DND-41 (cell line): ENCODE measurements at regions not wholly inside any gene's neighbourhood (a gene's known extent, or its start where the extent isn't known, plus 50 kb on each side); places are given as distances from the start of the nearest gene placed in this dataset.

Source experiments
- ATAC-seq: fragments of 200-7000 bp; cut with Tn5 transposase; 3 replicates; pipeline ENCODE4 v1.9.1; 2021; ENCODE audit warnings: low read depth; ENCODE audit not compliant: insufficient read depth
- DNase-seq: peaks from one replicate; pipeline ENCODE4 v3.0.0-alpha.2; 2020
- H2AFZ ChIP-seq: 2 replicates; pipeline ENCODE4 v1.6.0; 2012; ENCODE audit warnings: low read depth, low read length
- H3K27ac ChIP-seq: 2 replicates; pipeline ENCODE4 v1.5.1; 2012; ENCODE audit warnings: low read length, inconsistent platforms
- H3K27me3 ChIP-seq: fragments of 200-600 bp; sonication (generic); 2 replicates; pipeline ENCODE4 v1.6.0; 2012; ENCODE audit warnings: low read length, mild to moderate bottlenecking, inconsistent platforms; ENCODE audit not compliant: insufficient read depth, poor library complexity
- H3K36me3 ChIP-seq: 2 replicates; pipeline ENCODE4 v1.5.1; 2012; ENCODE audit warnings: low read length, inconsistent platforms; ENCODE audit not compliant: insufficient read depth
- H3K4me1 ChIP-seq: 2 replicates; pipeline ENCODE4 v1.5.1; 2012; ENCODE audit warnings: mild to moderate bottlenecking, low read length; ENCODE audit not compliant: insufficient read depth
- H3K4me2 ChIP-seq: 2 replicates; pipeline ENCODE4 v1.6.0; 2012; ENCODE audit warnings: mild to moderate bottlenecking, moderate library complexity, low read length, inconsistent platforms; ENCODE audit not compliant: insufficient read depth
- H3K4me3 ChIP-seq, 2 experiments: fragments of 200-600 bp in 1 of 2; shearing (Covaris generic) in 1 of 2; 2 replicates each; pipeline ENCODE4 v1.5.1; 2012 to 2016; ENCODE audit warnings: inconsistent platforms in 2 of 2, low read length in 2 of 2, mild to moderate bottlenecking in 2 of 2, low read depth in 1 of 2, moderate library complexity in 1 of 2
- H3K79me2 ChIP-seq: 2 replicates; pipeline ENCODE4 v1.6.0; 2012; ENCODE audit warnings: low read length, inconsistent platforms; ENCODE audit not compliant: insufficient read depth
- H3K9ac ChIP-seq: 2 replicates; pipeline ENCODE4 v1.6.0; 2012; ENCODE audit warnings: low read depth, mild to moderate bottlenecking, inconsistent platforms, low read length, moderate library complexity
- H3K9me3 ChIP-seq: 2 replicates; pipeline ENCODE4 v1.5.1; 2012; ENCODE audit warnings: low read length, moderate library complexity, mild to moderate bottlenecking, inconsistent platforms; ENCODE audit not compliant: insufficient read depth, severe bottlenecking
- H4K20me1 ChIP-seq: 2 replicates; pipeline ENCODE4 v1.6.0; 2012; ENCODE audit warnings: low read length; ENCODE audit not compliant: insufficient read depth
- CTCF ChIP-seq: IDR thresholded peaks from 2 replicates; pipeline ENCODE4 v1.5.1; 2012; ENCODE audit warnings: borderline replicate concordance, low read length, moderate library complexity, mild to moderate bottlenecking; ENCODE audit not compliant: poor library complexity, severe bottlenecking; ENCODE audit errors: extremely low read depth
- EZH2 ChIP-seq: IDR thresholded peaks from 3 replicates; pipeline ENCODE4 v1.6.1; 2012; ENCODE audit warnings: borderline replicate concordance, low read depth, mild to moderate bottlenecking, moderate library complexity, low read length, inconsistent platforms; ENCODE audit not compliant: severe bottlenecking

DNA sequence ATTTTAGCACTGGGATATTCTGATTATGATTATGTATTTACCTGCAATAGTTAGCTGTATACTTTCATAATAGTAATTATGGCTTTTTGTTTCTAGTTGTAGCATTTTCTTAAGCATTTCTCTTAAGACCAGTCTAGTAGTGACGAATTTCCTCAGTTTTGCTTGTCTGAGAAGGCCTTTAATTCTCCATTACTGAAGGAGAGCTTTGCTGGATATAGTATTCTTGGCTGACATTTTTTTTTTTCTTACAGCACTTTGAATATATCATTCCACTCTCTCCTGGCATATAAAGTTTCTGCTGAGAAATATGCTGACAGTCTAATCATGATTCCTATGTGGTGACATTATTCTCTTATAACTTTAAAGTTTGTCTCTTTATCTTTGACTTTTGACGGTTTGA is 181.1 kb upstream of the DMRTA1 start:
- no peaks in the 10 kb centered on the region for H3K9me3 ChIP-seq
- ATAC-seq: no peak
- H2AFZ ChIP-seq: no peak overlapping the region
- H3K36me3 ChIP-seq: no peaks in the 10 kb centered on the region
- no peaks in the 10 kb centered on the region for H3K79me2 ChIP-seq
- no peak overlapping the region for H3K4me2 ChIP-seq
- H3K9ac ChIP-seq: no peak overlapping the region
- TF ChIP-seq CTCF (no peak), EZH2 (no peak)
- H3K27ac ChIP-seq: no peak overlapping the region
- no peaks in the 10 kb centered on the region for H3K27me3 ChIP-seq
- no peaks in the 10 kb centered on the region for H3K4me1 ChIP-seq
- H4K20me1 ChIP-seq: no peaks in the 10 kb centered on the region
- H3K4me3 ChIP-seq: no peak overlapping the region
- DNase-seq: no peak

GRCh38 chr9:22274477-22274876 is 172.1 kb upstream of the DMRTA1 start:
- H4K20me1 ChIP-seq: no peaks in the 10 kb centered on the region
- H3K9me3 ChIP-seq: no peaks in the 10 kb centered on the region
- no peak overlapping the region for H3K4me2 ChIP-seq
- no peak for TF ChIP-seq CTCF
- TF ChIP-seq EZH2: no peak
- H3K79me2 ChIP-seq: no peaks in the 10 kb centered on the region
- no peak overlapping the region for H3K9ac ChIP-seq
- H3K4me1 ChIP-seq: no peaks in the 10 kb centered on the region
- no peak overlapping the region for H3K4me3 ChIP-seq
- DNase-seq (no peak), ATAC-seq (no peak)
- no peak overlapping the region for H3K27ac ChIP-seq
- no peaks in the 10 kb centered on the region for H3K36me3 ChIP-seq
- H2AFZ ChIP-seq: no peak overlapping the region
- H3K27me3 ChIP-seq: no peaks in the 10 kb centered on the region

- Histone ChIP-seq H3K4me2 (no peak overlapping the region), H3K4me1 (no peaks in the 10 kb centered on the region), H3K9me3 (no peaks in the 10 kb centered on the region), H3K9ac (no peak overlapping the region), H3K4me3 (no peak overlapping the region), H3K79me2 (no peaks in the 10 kb centered on the region), H3K27ac (no peak overlapping the region), H4K20me1 (no peaks in the 10 kb centered on the region), H3K27me3 (no peaks in the 10 kb centered on the region), H3K36me3 (no peaks in the 10 kb centered on the region), H2AFZ (no peak overlapping the region)
- ATAC-seq (no peak), DNase-seq (no peak)
- no peak for TF ChIP-seq EZH2
- TF ChIP-seq CTCF: no peak
These were observed 168.2 kb upstream of the DMRTA1 start for GRCh38 chr9:22278426-22278825.

- H3K79me2 ChIP-seq: no peaks in the 10 kb centered on the region
- no peaks in the 10 kb centered on the region for H3K36me3 ChIP-seq
- no peaks in the 10 kb centered on the region for H3K27me3 ChIP-seq
- H3K27ac ChIP-seq: no peak overlapping the region
- ATAC-seq (no peak), DNase-seq (no peak)
- H2AFZ ChIP-seq: no peak overlapping the region
- no peaks in the 10 kb centered on the region for H3K4me1 ChIP-seq
- no peaks in the 10 kb centered on the region for H3K9me3 ChIP-seq
- H3K4me2 ChIP-seq: no peak overlapping the region
- H3K9ac ChIP-seq: no peak overlapping the region
- no peak overlapping the region for H3K4me3 ChIP-seq
- no peaks in the 10 kb centered on the region for H4K20me1 ChIP-seq
- no peak for TF ChIP-seq EZH2
- no peak for TF ChIP-seq CTCF
These were observed 167.0 kb upstream of the DMRTA1 start for GRCh38 chr9:22279636-22280035.
